GM19351 (cell line): ENCODE measurements at regions not wholly inside any gene's neighbourhood (a gene's known extent, or its start where the extent isn't known, plus 50 kb on each side); places are given as distances from the start of the nearest gene placed in this dataset.

Experiments used
- ATAC-seq: cut with Tn5 transposase; IDR thresholded peaks from one replicate; pipeline ENCODE4 v1.9.1; 2021; ENCODE audit warnings: mild to moderate bottlenecking, moderate library complexity; ENCODE audit not compliant: unreplicated experiment

GRCh38 chr17:77865716-77866115 is 92.8 kb upstream of the TNRC6C start:
- ATAC-seq: no peak

- no peak for ATAC-seq
Measured at GRCh38 chr17:77867308-77867781, 91.2 kb upstream of the TNRC6C start.

- ATAC-seq: no peak
Measured at GRCh38 chr17:77867976-77868713, 90.4 kb upstream of the TNRC6C start.

GRCh38 chr17:77869041-77869599 is 89.4 kb upstream of the TNRC6C start:
- no peak for ATAC-seq

- peak; percentile 89 for ATAC-seq
Measured at GRCh38 chr17:77869665-77870132, 88.8 kb upstream of the TNRC6C start.

- no peak for ATAC-seq
Measured at GRCh38 chr17:77872199-77872598, 86.3 kb upstream of the TNRC6C start.

- ATAC-seq: no peak
Measured at GRCh38 chr17:77872714-77873499, 85.6 kb upstream of the TNRC6C start.

- ATAC-seq: no peak
Measured at GRCh38 chr17:77873500-77874302, 84.8 kb upstream of the TNRC6C start.

- no peak for ATAC-seq
Measured at GRCh38 chr17:77874303-77875050, 84.0 kb upstream of the TNRC6C start.

GRCh38 chr17:77875051-77875780 is 83.3 kb upstream of the TNRC6C start:
- ATAC-seq: no peak

- no peak for ATAC-seq
Measured at GRCh38 chr17:77875881-77876509, 82.5 kb upstream of the TNRC6C start.

- no peak for ATAC-seq
Measured at GRCh38 chr17:77877036-77877435, 81.5 kb upstream of the TNRC6C start.

GRCh38 chr17:77877646-77878355 is 80.7 kb upstream of the TNRC6C start:
- ATAC-seq: no peak

- no peak for ATAC-seq
Measured at GRCh38 chr17:77879226-77879895, 79.1 kb upstream of the TNRC6C start.

- ATAC-seq: no peak
Measured at GRCh38 chr17:77879896-77880280, 78.6 kb upstream of the TNRC6C start.

GRCh38 chr17:77880711-77881450 is 77.6 kb upstream of the TNRC6C start:
- ATAC-seq: no peak

GRCh38 chr17:77881545-77881944 is 77.0 kb upstream of the TNRC6C start:
- ATAC-seq: peak; percentile 87
